Activated naive CD8-positive, alpha-beta T cell treated with anti-CD3 and anti-CD28 coated beads for 36 hours (primary cell): ENCODE measurements at regions not wholly inside any gene's neighbourhood (a gene's known extent, or its start where the extent isn't known, plus 50 kb on each side); places are given as distances from the start of the nearest gene placed in this dataset.

ENCODE experiments used
- DNase-seq: peaks from one replicate; pipeline ENCODE4 v3.0.0; 2021
- H3K27ac Mint-ChIP-seq: one replicate; pipeline ENCODE4 v1.8.0; 2022; ENCODE audit warnings: mild to moderate bottlenecking, moderate library complexity, mixed read lengths
- H3K27me3 Mint-ChIP-seq: one replicate; pipeline ENCODE4 v1.8.0; 2022; ENCODE audit warnings: mild to moderate bottlenecking, mixed read lengths
- H3K36me3 Mint-ChIP-seq: one replicate; pipeline ENCODE4 v1.8.0; 2021; ENCODE audit warnings: mild to moderate bottlenecking, mixed read lengths
- H3K4me1 Mint-ChIP-seq: one replicate; pipeline ENCODE4 v1.8.0; 2021; ENCODE audit warnings: mixed read lengths
- H3K4me3 Mint-ChIP-seq: one replicate; pipeline ENCODE4 v1.8.0; 2022; ENCODE audit warnings: mild to moderate bottlenecking, moderate library complexity, mixed read lengths
- H3K9me3 Mint-ChIP-seq: one replicate; pipeline ENCODE4 v1.8.0; 2022; ENCODE audit warnings: mixed read lengths

DNA sequence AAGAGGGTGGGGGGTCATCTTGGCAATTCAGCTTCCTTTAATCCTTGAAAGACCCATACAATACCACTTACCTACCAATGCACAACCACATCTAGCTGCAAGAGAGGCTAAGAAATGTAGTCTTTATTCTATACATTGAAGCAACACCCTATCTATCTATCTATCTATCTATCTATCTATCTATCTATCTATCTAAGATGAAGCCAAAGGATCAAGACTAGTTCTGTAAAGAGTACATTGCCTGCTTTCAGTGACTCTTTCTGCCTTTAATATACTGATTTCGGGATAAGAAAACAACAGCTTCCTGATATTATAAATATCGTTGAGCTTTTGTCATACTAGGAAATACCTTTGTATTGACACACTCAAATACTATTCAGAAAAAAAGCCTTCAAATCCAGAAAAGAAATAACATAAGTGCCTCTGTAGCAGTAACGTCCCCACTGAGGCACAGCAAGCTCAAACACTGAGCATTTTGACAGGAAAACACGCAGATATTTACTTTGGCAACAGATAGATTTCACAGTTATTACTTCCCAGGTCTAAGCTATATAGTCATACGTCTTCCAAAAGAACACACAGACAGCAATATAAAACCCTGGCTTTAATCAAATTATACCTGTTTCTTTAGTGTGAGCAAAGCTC is 139.4 kb upstream of the SERTAD2 start:
- DNase-seq = no peak
- H3K36me3 Mint-ChIP-seq = no peaks in the 10 kb centered on the region
- H3K4me3 Mint-ChIP-seq = no peak overlapping the region
- H3K4me1 Mint-ChIP-seq = no peaks in the 10 kb centered on the region
- no peaks in the 10 kb centered on the region for H3K9me3 Mint-ChIP-seq
- H3K27ac Mint-ChIP-seq = no peak overlapping the region
- no peaks in the 10 kb centered on the region for H3K27me3 Mint-ChIP-seq

DNA sequence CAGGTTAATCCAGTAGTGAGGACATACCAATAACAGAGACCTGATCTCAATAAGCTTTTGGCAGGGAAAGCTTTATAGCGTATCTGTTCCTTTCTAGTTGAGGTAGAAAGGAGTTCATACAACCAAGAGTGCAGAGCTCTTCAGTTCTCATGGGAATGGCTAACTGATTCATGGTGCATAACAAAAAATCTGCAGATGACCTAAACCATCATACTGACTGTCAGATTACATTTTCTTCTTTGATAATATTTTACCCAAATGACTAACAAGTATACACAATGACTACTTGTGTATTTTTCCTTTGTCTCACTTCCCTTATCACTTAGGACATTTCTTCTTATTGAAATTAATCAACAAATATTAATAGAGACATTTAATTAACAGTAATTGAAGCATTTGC is 140.0 kb upstream of the SERTAD2 start:
- no peaks in the 10 kb centered on the region for H3K27me3 Mint-ChIP-seq
- no peak overlapping the region for H3K27ac Mint-ChIP-seq
- no peaks in the 10 kb centered on the region for H3K4me1 Mint-ChIP-seq
- no peaks in the 10 kb centered on the region for H3K36me3 Mint-ChIP-seq
- H3K4me3 Mint-ChIP-seq = no peak overlapping the region
- no peaks in the 10 kb centered on the region for H3K9me3 Mint-ChIP-seq
- no peak for DNase-seq

DNA sequence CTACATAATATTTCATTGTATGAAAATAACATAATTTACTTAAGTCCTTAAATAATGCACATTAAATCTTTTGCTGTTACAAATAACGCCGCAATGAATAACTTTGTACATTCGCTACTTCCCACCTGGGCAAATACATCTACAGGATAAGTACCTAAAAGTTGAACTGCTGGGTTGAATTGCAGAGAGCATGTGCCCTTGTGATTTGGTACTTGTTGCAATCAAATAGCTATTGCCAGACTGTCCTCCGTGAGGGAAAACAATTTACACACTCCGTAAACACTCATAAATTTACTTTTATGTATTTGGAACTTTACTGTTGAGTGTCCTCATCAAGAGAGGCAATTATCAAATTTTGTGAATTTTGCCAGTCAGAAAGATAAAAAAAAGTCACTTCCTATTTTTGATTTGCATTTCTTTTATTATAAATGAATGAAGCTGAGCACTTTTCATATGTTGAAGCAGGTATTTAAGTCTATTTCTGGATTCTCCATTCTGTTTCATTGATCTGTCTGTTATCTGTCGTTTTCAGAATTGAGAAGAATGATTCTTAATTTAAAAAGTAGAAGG is 140.8 kb upstream of the SERTAD2 start:
- H3K4me3 Mint-ChIP-seq = no peak overlapping the region
- no peak for DNase-seq
- no peaks in the 10 kb centered on the region for H3K36me3 Mint-ChIP-seq
- H3K27ac Mint-ChIP-seq = no peak overlapping the region
- no peaks in the 10 kb centered on the region for H3K27me3 Mint-ChIP-seq
- H3K4me1 Mint-ChIP-seq = no peaks in the 10 kb centered on the region
- no peaks in the 10 kb centered on the region for H3K9me3 Mint-ChIP-seq

DNA sequence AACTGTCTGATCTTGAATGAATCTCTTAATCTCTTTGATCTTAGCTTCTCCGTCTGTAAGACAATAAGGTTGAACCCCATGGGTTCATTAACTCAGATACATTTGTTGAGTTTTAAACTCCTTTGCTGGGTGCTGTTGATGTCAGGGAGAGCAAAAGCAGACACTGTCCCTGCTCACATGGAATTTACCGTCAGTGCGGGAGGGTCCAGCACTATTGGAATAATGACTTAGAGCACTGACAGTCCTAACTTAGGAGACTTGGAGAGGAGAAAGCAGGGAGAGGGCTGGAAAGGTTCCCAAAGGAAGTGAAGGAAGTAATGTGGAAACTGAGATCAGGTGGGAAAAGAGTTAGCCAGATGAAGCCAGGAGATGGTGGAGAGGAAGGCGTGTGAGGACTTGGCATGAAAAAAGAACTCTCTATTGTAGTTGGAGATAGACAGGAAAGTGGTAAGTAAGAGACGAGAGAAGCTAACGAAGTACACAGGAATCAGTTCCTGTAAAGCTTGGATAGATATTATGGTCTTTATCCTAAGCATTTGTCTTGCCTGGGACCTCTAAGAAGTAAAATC is 141.4 kb upstream of the SERTAD2 start:
- DNase-seq = no peak
- H3K27ac Mint-ChIP-seq = no peak overlapping the region
- no peaks in the 10 kb centered on the region for H3K9me3 Mint-ChIP-seq
- no peak overlapping the region for H3K4me3 Mint-ChIP-seq
- no peaks in the 10 kb centered on the region for H3K27me3 Mint-ChIP-seq
- no peaks in the 10 kb centered on the region for H3K36me3 Mint-ChIP-seq
- H3K4me1 Mint-ChIP-seq = no peaks in the 10 kb centered on the region

DNA sequence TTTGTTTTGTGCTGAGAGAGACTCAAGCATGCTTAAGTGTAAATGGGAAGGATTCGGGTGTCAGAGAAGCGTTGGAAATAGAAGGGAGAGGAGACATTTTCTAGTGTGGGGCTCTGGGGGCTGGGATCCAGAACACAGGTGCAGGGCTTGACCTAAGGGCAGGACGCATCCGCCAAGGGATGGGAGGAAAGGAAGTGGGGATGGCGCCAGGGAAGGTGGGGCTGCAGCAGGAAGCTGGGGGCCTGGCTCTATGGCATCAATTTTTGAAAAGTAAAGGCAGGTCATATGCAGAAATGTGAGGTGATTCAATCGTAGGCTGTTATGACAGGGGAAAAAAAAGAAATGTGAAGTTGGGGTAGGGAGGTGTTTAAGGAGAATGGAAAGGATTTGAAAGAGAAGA is 143.2 kb upstream of the SERTAD2 start:
- DNase-seq = no peak
- H3K27me3 Mint-ChIP-seq = no peaks in the 10 kb centered on the region
- no peak overlapping the region for H3K27ac Mint-ChIP-seq
- H3K36me3 Mint-ChIP-seq = no peaks in the 10 kb centered on the region
- no peaks in the 10 kb centered on the region for H3K4me1 Mint-ChIP-seq
- H3K9me3 Mint-ChIP-seq = no peaks in the 10 kb centered on the region
- no peak overlapping the region for H3K4me3 Mint-ChIP-seq

DNA sequence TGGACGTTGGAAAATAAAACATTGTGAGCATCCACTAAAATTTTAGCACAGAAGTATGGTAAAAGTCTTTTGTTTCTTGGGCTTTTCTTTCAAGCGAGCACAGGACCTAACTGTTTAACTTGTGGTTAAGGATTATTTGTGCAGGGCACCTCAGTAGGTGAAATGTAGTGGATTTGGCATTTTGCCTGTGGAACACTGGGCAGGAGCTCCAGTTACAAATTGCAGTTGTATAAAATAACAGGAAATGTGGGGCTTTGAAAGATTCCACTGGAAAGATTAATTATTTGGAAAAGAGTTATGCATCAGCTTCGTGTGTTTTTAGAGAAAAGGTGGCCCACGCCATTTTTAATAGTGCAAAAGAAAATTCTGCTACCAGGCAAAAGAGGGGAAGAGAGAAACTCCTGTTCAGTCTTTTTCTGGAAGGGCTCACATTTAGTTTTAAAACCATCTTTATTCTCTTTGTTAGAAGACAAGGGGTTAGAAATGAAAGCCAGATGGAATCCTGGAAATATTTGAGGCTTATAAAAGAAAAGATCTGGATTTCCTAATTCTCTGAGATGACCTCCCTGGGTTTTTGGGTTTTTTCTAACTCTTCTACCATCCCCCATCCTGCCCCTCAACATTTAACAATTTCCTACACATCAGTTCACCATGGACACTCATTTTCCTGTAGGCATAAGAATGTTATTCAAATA is 144.3 kb upstream of the SERTAD2 start:
- Mint-ChIP-seq H3K27ac (no peak overlapping the region), H3K36me3 (no peaks in the 10 kb centered on the region), H3K4me1 (no peaks in the 10 kb centered on the region), H3K9me3 (no peaks in the 10 kb centered on the region), H3K27me3 (no peaks in the 10 kb centered on the region), H3K4me3 (no peak overlapping the region)
- no peak for DNase-seq

DNA sequence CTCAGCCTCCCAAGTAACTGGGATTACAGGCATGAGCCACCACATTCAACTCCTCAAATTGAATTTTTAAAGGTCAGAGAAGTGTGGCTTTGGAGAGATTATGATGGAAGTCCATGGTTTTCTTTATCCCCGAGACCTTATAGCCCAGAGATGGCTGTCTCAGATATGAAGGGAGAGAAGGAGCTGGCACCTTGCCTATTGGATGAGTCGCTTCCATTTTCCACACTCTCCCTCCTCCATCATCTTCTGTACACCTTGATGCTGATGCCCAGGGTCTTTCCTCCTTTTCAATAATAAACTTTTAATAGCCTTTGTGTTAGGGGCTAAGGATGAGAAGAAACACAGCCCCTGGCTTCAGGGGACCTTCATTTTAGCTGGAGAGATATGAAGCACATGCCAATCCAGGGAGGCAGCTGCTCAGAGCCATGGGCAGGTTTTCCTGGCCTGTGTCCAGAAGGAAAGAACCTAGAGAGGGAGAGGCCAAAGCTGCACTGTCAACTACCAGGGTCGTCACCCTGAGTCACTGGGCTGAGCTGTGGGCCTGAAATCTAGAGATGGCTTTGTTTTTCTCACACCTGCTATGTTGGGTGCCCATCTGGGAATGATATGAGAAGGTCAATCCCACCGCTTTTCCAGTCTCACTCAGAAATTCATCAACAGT is 146.0 kb upstream of the SERTAD2 start:
- H3K36me3 Mint-ChIP-seq = no peaks in the 10 kb centered on the region
- no peaks in the 10 kb centered on the region for H3K4me1 Mint-ChIP-seq
- H3K9me3 Mint-ChIP-seq = no peaks in the 10 kb centered on the region
- no peaks in the 10 kb centered on the region for H3K27me3 Mint-ChIP-seq
- no peak overlapping the region for H3K27ac Mint-ChIP-seq
- no peak for DNase-seq
- H3K4me3 Mint-ChIP-seq = no peak overlapping the region

DNA sequence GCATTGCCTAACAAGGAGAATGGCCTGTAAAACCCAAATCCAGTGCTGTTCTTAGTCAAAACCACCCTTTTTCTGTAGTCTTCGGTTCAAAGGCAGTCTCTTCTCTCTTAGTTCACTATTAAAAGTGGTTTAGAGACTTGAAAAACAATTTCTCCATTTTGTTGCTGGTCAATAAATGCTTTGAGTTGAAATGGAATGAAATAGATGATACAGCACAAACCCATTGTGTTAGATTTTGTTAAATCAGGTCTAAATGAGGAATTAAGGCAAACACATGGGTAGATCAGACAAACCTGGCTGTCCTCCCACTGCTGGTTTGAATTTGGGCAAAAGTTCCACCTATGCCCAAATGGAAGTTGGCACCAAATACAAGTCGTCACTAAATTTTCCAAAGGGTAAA is 150.1 kb upstream of the SERTAD2 start:
- Mint-ChIP-seq H3K27me3 (no peaks in the 10 kb centered on the region), H3K4me1 (peaks cover 11% of the 10 kb centered on the region), H3K27ac (no peak overlapping the region), H3K4me3 (no peak overlapping the region), H3K36me3 (no peaks in the 10 kb centered on the region), H3K9me3 (no peaks in the 10 kb centered on the region)
- no peak for DNase-seq

DNA sequence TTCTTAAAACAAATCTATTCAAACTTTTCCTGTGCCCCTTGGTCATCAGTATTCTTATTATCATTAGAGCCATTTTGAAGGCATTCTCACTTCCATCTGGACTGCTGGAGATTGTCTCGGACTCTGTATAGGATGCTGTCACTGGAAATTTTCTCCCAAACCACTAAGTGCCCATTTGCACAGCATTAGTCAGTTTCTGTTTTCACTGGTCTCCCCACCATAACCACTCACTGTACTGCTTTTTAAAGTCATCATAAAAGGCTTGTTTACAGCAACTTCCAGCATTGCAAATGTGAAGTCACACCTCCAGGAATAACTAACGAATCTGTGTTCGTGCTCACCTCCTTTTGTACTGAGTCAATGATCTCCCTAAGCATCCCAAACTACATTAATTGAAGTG is 150.9 kb upstream of the SERTAD2 start:
- Mint-ChIP-seq H3K27me3 (no peaks in the 10 kb centered on the region), H3K9me3 (no peaks in the 10 kb centered on the region), H3K4me3 (no peak overlapping the region), H3K27ac (no peak overlapping the region), H3K4me1 (peaks cover 11% of the 10 kb centered on the region), H3K36me3 (no peaks in the 10 kb centered on the region)
- no peak for DNase-seq

DNA sequence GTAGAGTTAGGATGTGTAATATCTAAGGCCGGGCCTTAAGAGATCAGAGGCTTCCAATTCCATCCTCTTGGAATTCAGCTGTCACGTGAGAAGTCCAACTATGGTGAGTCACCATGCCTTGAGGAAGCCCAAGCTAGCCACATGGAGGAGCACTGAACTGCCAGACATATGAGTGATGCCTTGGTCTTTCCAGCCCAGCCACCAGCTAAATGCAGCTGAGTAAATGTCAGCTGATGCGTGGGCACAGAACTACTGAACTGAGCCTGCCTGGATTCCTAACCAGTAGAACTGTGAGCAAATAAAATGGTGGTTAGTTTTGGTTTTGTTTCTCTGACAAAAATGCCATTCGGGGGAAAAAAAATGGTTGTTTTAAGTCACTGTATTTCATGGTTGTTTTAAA is 153.7 kb upstream of the SERTAD2 start:
- peak; percentile 50 for DNase-seq

DNA sequence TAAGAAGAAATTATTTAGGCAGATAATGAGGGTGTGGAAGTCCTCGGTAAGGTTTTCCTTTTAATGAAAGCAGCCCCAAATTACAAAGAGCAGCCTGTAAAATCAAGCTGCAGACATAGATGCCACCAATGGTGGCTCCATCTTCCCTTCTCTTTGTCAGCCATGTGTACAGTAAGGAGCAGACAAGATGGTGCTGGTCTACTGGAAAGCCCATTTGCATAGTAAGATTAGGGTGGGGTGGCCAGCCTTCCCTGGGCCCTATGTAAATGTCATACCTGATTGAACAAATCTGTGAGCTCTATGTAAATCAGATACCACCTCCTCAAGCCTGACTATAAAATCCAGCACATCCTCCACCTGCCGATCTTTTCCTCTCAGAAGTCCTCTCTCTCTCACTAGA is 154.4 kb upstream of the SERTAD2 start:
- no peak for DNase-seq
- Mint-ChIP-seq H3K4me1 (peaks cover 21% of the 10 kb centered on the region), H3K9me3 (peaks cover 4% of the 10 kb centered on the region), H3K4me3 (no peak overlapping the region), H3K27ac (peak overlapping the region; percentile 71), H3K36me3 (no peaks in the 10 kb centered on the region), H3K27me3 (no peaks in the 10 kb centered on the region)

More for the DNA sequence above, 153.7 kb upstream of the SERTAD2 start:
- H3K27me3 Mint-ChIP-seq = no peaks in the 10 kb centered on the region
- peaks cover 4% of the 10 kb centered on the region for H3K9me3 Mint-ChIP-seq
- H3K36me3 Mint-ChIP-seq = no peaks in the 10 kb centered on the region
- peaks cover 20% of the 10 kb centered on the region for H3K4me1 Mint-ChIP-seq
- H3K4me3 Mint-ChIP-seq = no peak overlapping the region
- peak overlapping the region; percentile 71 for H3K27ac Mint-ChIP-seq

DNA sequence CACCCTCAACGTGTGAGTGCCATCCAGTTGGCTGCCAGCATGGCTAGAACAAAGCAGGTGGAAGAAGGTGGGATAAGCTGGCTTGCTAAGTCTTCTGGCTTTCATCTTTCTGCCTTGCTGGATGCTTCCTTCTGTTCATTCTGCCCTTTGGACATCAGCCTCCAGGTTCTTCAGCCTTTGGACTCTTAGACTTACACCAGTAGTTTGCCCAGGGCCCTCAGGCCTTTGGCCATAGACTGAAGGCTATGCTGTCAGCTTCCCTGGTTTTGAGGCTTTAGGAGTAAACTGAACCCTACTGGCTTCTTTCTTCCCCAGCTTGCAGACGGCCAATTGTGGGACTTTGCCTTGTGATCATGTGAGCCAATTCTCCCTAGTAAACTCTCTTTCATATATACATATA is 155.0 kb upstream of the SERTAD2 start:
- H3K27ac Mint-ChIP-seq = no peak overlapping the region
- no peak for DNase-seq
- no peaks in the 10 kb centered on the region for H3K36me3 Mint-ChIP-seq

DNA sequence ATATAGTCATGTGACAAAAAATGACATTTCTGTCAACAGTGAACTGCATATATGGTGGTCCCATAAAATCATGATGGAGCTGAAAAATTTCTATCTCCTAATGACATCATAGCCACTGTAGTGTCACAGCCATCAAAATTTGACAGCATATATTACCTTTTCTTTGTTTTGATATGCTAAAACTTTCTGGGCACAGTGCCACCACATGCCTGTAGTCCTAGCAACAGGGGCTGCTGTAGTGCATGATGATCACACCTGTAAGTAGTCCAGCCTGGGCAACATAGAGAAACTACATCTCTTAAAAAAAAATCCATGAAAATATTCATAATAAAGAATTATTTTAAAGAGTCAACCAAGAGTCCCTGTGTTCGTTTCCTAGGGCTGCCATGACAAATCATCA is 155.5 kb upstream of the SERTAD2 start:
- no peaks in the 10 kb centered on the region for H3K27me3 Mint-ChIP-seq
- H3K4me1 Mint-ChIP-seq = peaks cover 21% of the 10 kb centered on the region
- no peak overlapping the region for H3K4me3 Mint-ChIP-seq
- no peak for DNase-seq
- no peak overlapping the region for H3K27ac Mint-ChIP-seq
- H3K9me3 Mint-ChIP-seq = peaks cover 4% of the 10 kb centered on the region
- H3K36me3 Mint-ChIP-seq = no peaks in the 10 kb centered on the region

More for the DNA sequence above, 155.0 kb upstream of the SERTAD2 start:
- peaks cover 4% of the 10 kb centered on the region for H3K9me3 Mint-ChIP-seq
- H3K4me1 Mint-ChIP-seq = peaks cover 21% of the 10 kb centered on the region
- no peaks in the 10 kb centered on the region for H3K27me3 Mint-ChIP-seq
- H3K4me3 Mint-ChIP-seq = no peak overlapping the region

DNA sequence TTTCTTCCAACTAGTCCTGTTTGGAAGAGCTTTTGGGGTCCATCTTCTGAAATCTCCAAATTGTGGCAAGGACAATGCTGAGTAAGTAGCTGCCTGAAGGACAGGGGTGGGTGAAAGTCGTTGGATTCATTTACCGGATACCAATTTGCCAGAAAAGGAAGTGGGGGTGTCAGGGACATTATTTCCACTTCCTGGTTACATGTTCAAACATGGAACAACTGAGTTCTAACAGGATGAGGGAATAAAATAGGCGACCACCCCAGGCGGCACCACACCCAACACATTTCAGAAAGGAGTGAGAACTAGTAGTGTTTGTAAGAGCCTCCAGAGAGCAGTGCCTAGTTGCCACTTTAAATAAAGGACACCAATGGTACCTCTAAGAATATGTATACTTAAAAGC is 158.6 kb upstream of the SERTAD2 start:
- no peaks in the 10 kb centered on the region for H3K27me3 Mint-ChIP-seq
- H3K9me3 Mint-ChIP-seq = peaks cover 4% of the 10 kb centered on the region
- H3K36me3 Mint-ChIP-seq = no peaks in the 10 kb centered on the region
- H3K4me1 Mint-ChIP-seq = peaks cover 23% of the 10 kb centered on the region
- no peak for DNase-seq
- H3K4me3 Mint-ChIP-seq = no peak overlapping the region
- peak overlapping the region; percentile 55 for H3K27ac Mint-ChIP-seq

DNA sequence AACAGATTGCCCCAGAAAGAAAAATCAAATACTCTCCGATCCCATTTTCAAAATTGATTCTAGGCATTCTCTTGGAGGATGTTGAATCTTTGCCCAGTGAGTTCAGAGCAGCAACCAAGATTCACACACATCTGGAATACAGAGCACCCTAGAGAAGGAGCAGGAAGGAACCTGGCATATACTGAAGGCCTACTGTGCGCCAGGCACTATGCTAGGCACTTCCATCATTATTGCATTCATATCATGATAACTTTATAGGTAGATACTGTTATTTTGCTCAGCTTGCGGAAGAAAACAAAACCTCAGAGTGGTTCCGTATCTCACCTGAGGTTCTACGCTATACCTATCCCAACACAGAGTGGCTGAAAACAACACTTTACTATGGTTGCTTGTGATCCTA is 160.3 kb upstream of the SERTAD2 start:
- peaks cover 4% of the 10 kb centered on the region for H3K9me3 Mint-ChIP-seq
- no peak for DNase-seq
- no peaks in the 10 kb centered on the region for H3K36me3 Mint-ChIP-seq
- no peak overlapping the region for H3K4me3 Mint-ChIP-seq
- H3K4me1 Mint-ChIP-seq = peaks cover 21% of the 10 kb centered on the region
- no peak overlapping the region for H3K27ac Mint-ChIP-seq
- H3K27me3 Mint-ChIP-seq = no peaks in the 10 kb centered on the region
